ENCODE measurements at regions not wholly inside any gene's neighbourhood (a gene's known extent, or its start where the extent isn't known, plus 50 kb on each side); places are given as distances from the start of the nearest gene placed in this dataset.

GRCh38 chr19:30277941-30278881 lies 94.0 kb upstream of the ZNF536 start:
- WGBS (ENCODE audit: insufficient coverage, low coverage, missing lambda C conversion rate), result 0% methylated on average over 16 of the region's 16 CpGs
- Histone ChIP-seq H3K36me3 (ENCODE audit: control insufficient read depth, insufficient read depth, low read length) (no peaks in the 10 kb centered on the region), H3K27me3 (ENCODE audit: control insufficient read depth in 2 of 2, insufficient read depth in 2 of 2, low read length in 2 of 2) (peaks cover 4 to 36% of the 10 kb centered on the region in 2 experiments; a peak in 4 of 5 replicates), H3K27ac (ENCODE audit: extremely low read depth, low read depth, low read length) (no peak overlapping the region), H3K9me1 (ENCODE audit: control insufficient read depth, insufficient read depth, low read length) (no peaks in the 10 kb centered on the region), H3K4me1 (replicated peaks in 1 of 2; ENCODE audit: control insufficient read depth in 2 of 2, insufficient read depth in 2 of 2, low read length in 2 of 2) (no peaks in the 10 kb centered on the region), H3K4me2 (ENCODE audit: insufficient read depth, low read length) (no peak overlapping the region), H2AFZ (ENCODE audit: low read depth, low read length) (no peak overlapping the region), H3K9ac (ENCODE audit: insufficient read depth in 1 of 2, low read depth in 2 of 2, low read length in 2 of 2) (no peak overlapping the region), H3K9me3 (replicated peaks; ENCODE audit: control insufficient read depth, insufficient read depth, low read depth, low read length) (no peaks in the 10 kb centered on the region), H4K20me1 (replicated peaks; ENCODE audit: control insufficient read depth, insufficient read depth, low read length) (no peaks in the 10 kb centered on the region), H3K79me2 (ENCODE audit: control insufficient read depth, insufficient read depth, low read length) (no peaks in the 10 kb centered on the region), H3K4me3 (no peak overlapping the region)
- intact Hi-C loops (cut with micrococcal nuclease), result no loop called here
- in situ Hi-C loops (cut with MboI), result no loop called here
- ChIA-PET CTCF (ENCODE audit: low intra/inter-chr PET ratio) (no interaction called here), POLR2A (interaction anchor here (0.6 kb wide), 1 partner anchor 84 kb away, joined by 3 read pairs; no protein-coding TSS in a partner anchor)
- ATAC-seq (no peak), DNase-seq (ENCODE audit: extremely low read depth in 1 of 4, low spot score in 3 of 4) (no peak), FAIRE-seq (no peak)
- TF ChIP-seq, protein P1, sequence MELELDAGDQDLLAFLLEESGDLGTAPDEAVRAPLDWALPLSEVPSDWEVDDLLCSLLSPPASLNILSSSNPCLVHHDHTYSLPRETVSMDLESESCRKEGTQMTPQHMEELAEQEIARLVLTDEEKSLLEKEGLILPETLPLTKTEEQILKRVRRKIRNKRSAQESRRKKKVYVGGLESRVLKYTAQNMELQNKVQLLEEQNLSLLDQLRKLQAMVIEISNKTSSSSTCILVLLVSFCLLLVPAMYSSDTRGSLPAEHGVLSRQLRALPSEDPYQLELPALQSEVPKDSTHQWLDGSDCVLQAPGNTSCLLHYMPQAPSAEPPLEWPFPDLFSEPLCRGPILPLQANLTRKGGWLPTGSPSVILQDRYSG (tag; conservative IDR thresholded peaks at IDR 0.05; ENCODE audit: low read depth), result no peak
- no peak for TF ChIP-seq FOXP1 (CRISPR knock-in tag; IDR thresholded peaks at IDR 0.05)
- TF ChIP-seq POLR2AphosphoS5 (IDR thresholded peaks at IDR 0.05; ENCODE audit: control insufficient read depth, insufficient read depth, low read depth, low read length), result no peak
- no peak for TF ChIP-seq NFRKB (IDR thresholded peaks at IDR 0.05; ENCODE audit: low read depth)
- TF ChIP-seq, protein P2, sequence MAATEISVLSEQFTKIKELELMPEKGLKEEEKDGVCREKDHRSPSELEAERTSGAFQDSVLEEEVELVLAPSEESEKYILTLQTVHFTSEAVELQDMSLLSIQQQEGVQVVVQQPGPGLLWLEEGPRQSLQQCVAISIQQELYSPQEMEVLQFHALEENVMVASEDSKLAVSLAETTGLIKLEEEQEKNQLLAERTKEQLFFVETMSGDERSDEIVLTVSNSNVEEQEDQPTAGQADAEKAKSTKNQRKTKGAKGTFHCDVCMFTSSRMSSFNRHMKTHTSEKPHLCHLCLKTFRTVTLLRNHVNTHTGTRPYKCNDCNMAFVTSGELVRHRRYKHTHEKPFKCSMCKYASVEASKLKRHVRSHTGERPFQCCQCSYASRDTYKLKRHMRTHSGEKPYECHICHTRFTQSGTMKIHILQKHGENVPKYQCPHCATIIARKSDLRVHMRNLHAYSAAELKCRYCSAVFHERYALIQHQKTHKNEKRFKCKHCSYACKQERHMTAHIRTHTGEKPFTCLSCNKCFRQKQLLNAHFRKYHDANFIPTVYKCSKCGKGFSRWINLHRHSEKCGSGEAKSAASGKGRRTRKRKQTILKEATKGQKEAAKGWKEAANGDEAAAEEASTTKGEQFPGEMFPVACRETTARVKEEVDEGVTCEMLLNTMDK (IDR thresholded peaks at IDR 0.05; ENCODE audit: borderline replicate concordance, insufficient read depth, low read depth, low read length, poor library complexity, severe bottlenecking), result no peak
- TF ChIP-seq, protein P3, sequence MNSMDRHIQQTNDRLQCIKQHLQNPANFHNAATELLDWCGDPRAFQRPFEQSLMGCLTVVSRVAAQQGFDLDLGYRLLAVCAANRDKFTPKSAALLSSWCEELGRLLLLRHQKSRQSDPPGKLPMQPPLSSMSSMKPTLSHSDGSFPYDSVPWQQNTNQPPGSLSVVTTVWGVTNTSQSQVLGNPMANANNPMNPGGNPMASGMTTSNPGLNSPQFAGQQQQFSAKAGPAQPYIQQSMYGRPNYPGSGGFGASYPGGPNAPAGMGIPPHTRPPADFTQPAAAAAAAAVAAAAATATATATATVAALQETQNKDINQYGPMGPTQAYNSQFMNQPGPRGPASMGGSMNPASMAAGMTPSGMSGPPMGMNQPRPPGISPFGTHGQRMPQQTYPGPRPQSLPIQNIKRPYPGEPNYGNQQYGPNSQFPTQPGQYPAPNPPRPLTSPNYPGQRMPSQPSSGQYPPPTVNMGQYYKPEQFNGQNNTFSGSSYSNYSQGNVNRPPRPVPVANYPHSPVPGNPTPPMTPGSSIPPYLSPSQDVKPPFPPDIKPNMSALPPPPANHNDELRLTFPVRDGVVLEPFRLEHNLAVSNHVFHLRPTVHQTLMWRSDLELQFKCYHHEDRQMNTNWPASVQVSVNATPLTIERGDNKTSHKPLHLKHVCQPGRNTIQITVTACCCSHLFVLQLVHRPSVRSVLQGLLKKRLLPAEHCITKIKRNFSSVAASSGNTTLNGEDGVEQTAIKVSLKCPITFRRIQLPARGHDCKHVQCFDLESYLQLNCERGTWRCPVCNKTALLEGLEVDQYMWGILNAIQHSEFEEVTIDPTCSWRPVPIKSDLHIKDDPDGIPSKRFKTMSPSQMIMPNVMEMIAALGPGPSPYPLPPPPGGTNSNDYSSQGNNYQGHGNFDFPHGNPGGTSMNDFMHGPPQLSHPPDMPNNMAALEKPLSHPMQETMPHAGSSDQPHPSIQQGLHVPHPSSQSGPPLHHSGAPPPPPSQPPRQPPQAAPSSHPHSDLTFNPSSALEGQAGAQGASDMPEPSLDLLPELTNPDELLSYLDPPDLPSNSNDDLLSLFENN (IDR thresholded peaks at IDR 0.05; ENCODE audit: low read depth in 2 of 2, low read length in 2 of 2), result no peak
- TF ChIP-seq, protein P4, sequence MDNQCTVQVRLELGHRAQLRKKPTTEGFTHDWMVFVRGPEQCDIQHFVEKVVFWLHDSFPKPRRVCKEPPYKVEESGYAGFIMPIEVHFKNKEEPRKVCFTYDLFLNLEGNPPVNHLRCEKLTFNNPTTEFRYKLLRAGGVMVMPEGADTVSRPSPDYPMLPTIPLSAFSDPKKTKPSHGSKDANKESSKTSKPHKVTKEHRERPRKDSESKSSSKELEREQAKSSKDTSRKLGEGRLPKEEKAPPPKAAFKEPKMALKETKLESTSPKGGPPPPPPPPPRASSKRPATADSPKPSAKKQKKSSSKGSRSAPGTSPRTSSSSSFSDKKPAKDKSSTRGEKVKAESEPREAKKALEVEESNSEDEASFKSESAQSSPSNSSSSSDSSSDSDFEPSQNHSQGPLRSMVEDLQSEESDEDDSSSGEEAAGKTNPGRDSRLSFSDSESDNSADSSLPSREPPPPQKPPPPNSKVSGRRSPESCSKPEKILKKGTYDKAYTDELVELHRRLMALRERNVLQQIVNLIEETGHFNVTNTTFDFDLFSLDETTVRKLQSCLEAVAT (IDR thresholded peaks at IDR 0.05), result no peak
- TF ChIP-seq HMG20B (CRISPR knock-in tag; IDR thresholded peaks at IDR 0.05), result no peak
- TF ChIP-seq, protein P5, sequence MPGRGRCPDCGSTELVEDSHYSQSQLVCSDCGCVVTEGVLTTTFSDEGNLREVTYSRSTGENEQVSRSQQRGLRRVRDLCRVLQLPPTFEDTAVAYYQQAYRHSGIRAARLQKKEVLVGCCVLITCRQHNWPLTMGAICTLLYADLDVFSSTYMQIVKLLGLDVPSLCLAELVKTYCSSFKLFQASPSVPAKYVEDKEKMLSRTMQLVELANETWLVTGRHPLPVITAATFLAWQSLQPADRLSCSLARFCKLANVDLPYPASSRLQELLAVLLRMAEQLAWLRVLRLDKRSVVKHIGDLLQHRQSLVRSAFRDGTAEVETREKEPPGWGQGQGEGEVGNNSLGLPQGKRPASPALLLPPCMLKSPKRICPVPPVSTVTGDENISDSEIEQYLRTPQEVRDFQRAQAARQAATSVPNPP (IDR thresholded peaks at IDR 0.05; ENCODE audit: borderline replicate concordance, insufficient read depth, insufficient read length), result no peak
- BruUV-seq (replicated peaks), result no TSS peak

Measured in K562 (cell line).